ENCODE measurements at regions not wholly inside any gene's neighbourhood (a gene's known extent, or its start where the extent isn't known, plus 50 kb on each side); places are given as distances from the start of the nearest gene placed in this dataset.

- no peak for DNase-seq (ENCODE audit: low spot score)
- no peak overlapping the region for H3K27ac Mint-ChIP-seq
- H3K27me3 Mint-ChIP-seq (ENCODE audit: low read depth): no peaks in the 10 kb centered on the region
- no peaks in the 10 kb centered on the region for H3K36me3 Mint-ChIP-seq (ENCODE audit: low read depth)
- H3K9me3 Mint-ChIP-seq: peaks cover 40% of the 10 kb centered on the region
- H3K4me3 Mint-ChIP-seq (ENCODE audit: low read depth): no peak overlapping the region
- intact Hi-C loops (cut with micrococcal nuclease): no loop called here
- no peaks in the 10 kb centered on the region for H3K4me1 Mint-ChIP-seq (ENCODE audit: low read depth)
These were observed 248.0 kb downstream of the TMEM114 start for GRCh38 chr16:8342276-8342675.

- Mint-ChIP-seq H3K9me3 (peaks cover 22% of the 10 kb centered on the region), H3K27ac (no peak overlapping the region), H3K4me3 (ENCODE audit: low read depth) (no peak overlapping the region), H3K36me3 (ENCODE audit: low read depth) (no peaks in the 10 kb centered on the region), H3K4me1 (ENCODE audit: low read depth) (no peaks in the 10 kb centered on the region), H3K27me3 (ENCODE audit: low read depth) (no peaks in the 10 kb centered on the region)
- intact Hi-C loops (cut with micrococcal nuclease): no loop called here
- DNase-seq (ENCODE audit: low spot score): no peak
These were observed 259.6 kb downstream of the TMEM114 start for GRCh38 chr16:8330761-8331160.

- no peak for DNase-seq (ENCODE audit: low spot score)
- peaks cover 34% of the 10 kb centered on the region for H3K9me3 Mint-ChIP-seq
- H3K4me1 Mint-ChIP-seq (ENCODE audit: low read depth): no peaks in the 10 kb centered on the region
- H3K36me3 Mint-ChIP-seq (ENCODE audit: low read depth): no peaks in the 10 kb centered on the region
- intact Hi-C loops (cut with micrococcal nuclease): no loop called here
- H3K27ac Mint-ChIP-seq: no peak overlapping the region
- no peaks in the 10 kb centered on the region for H3K27me3 Mint-ChIP-seq (ENCODE audit: low read depth)
- no peak overlapping the region for H3K4me3 Mint-ChIP-seq (ENCODE audit: low read depth)
These were observed 264.1 kb downstream of the TMEM114 start for GRCh38 chr16:8326232-8326631.

- Mint-ChIP-seq H3K36me3 (ENCODE audit: low read depth) (no peaks in the 10 kb centered on the region), H3K4me1 (ENCODE audit: low read depth) (no peaks in the 10 kb centered on the region), H3K27me3 (ENCODE audit: low read depth) (no peaks in the 10 kb centered on the region), H3K4me3 (ENCODE audit: low read depth) (no peak overlapping the region), H3K9me3 (peaks cover 44% of the 10 kb centered on the region), H3K27ac (no peak overlapping the region)
- DNase-seq (ENCODE audit: low spot score): no peak
- intact Hi-C loops (cut with micrococcal nuclease): no loop called here
These were observed 267.2 kb downstream of the TMEM114 start for GRCh38 chr16:8323153-8323552.

- intact Hi-C loops (cut with micrococcal nuclease): no loop called here
- H3K4me3 Mint-ChIP-seq (ENCODE audit: low read depth): no peak overlapping the region
- H3K4me1 Mint-ChIP-seq (ENCODE audit: low read depth): no peaks in the 10 kb centered on the region
- DNase-seq (ENCODE audit: low spot score): no peak
- H3K36me3 Mint-ChIP-seq (ENCODE audit: low read depth): no peaks in the 10 kb centered on the region
- H3K9me3 Mint-ChIP-seq: peaks cover 41% of the 10 kb centered on the region
- no peaks in the 10 kb centered on the region for H3K27me3 Mint-ChIP-seq (ENCODE audit: low read depth)
- no peak overlapping the region for H3K27ac Mint-ChIP-seq
These were observed 270.2 kb downstream of the TMEM114 start for GRCh38 chr16:8320131-8320530.

GRCh38 chr16:8310816-8311215 is 279.5 kb downstream of the TMEM114 start:
- no peaks in the 10 kb centered on the region for H3K27me3 Mint-ChIP-seq (ENCODE audit: low read depth)
- H3K4me1 Mint-ChIP-seq (ENCODE audit: low read depth): no peaks in the 10 kb centered on the region
- no peak overlapping the region for H3K4me3 Mint-ChIP-seq (ENCODE audit: low read depth)
- H3K36me3 Mint-ChIP-seq (ENCODE audit: low read depth): no peaks in the 10 kb centered on the region
- intact Hi-C loops (cut with micrococcal nuclease): no loop called here
- peaks cover 19% of the 10 kb centered on the region for H3K9me3 Mint-ChIP-seq
- H3K27ac Mint-ChIP-seq: no peak overlapping the region
- no peak for DNase-seq (ENCODE audit: low spot score)

- H3K4me1 Mint-ChIP-seq (ENCODE audit: low read depth): no peaks in the 10 kb centered on the region
- H3K27ac Mint-ChIP-seq: no peak overlapping the region
- no peaks in the 10 kb centered on the region for H3K36me3 Mint-ChIP-seq (ENCODE audit: low read depth)
- no peak for DNase-seq (ENCODE audit: low spot score)
- no peak overlapping the region for H3K4me3 Mint-ChIP-seq (ENCODE audit: low read depth)
- H3K27me3 Mint-ChIP-seq (ENCODE audit: low read depth): no peaks in the 10 kb centered on the region
- peaks cover 19% of the 10 kb centered on the region for H3K9me3 Mint-ChIP-seq
- intact Hi-C loops (cut with micrococcal nuclease): no loop called here
These were observed 280.0 kb downstream of the TMEM114 start for GRCh38 chr16:8310323-8310722.

- Mint-ChIP-seq H3K4me3 (ENCODE audit: low read depth) (no peak overlapping the region), H3K27ac (no peak overlapping the region), H3K9me3 (peaks cover 41% of the 10 kb centered on the region), H3K36me3 (ENCODE audit: low read depth) (no peaks in the 10 kb centered on the region), H3K4me1 (ENCODE audit: low read depth) (no peaks in the 10 kb centered on the region), H3K27me3 (ENCODE audit: low read depth) (no peaks in the 10 kb centered on the region)
- intact Hi-C loops (cut with micrococcal nuclease): no loop called here
- DNase-seq (ENCODE audit: low spot score): no peak
These were observed 285.1 kb downstream of the TMEM114 start for GRCh38 chr16:8305201-8305600.

GRCh38 chr16:8299635-8300034 is 290.7 kb downstream of the TMEM114 start:
- no peak for DNase-seq (ENCODE audit: low spot score)
- intact Hi-C loops (cut with micrococcal nuclease): no loop called here
- H3K36me3 Mint-ChIP-seq (ENCODE audit: low read depth): no peaks in the 10 kb centered on the region
- H3K4me1 Mint-ChIP-seq (ENCODE audit: low read depth): no peaks in the 10 kb centered on the region
- peaks cover 64% of the 10 kb centered on the region for H3K9me3 Mint-ChIP-seq
- no peak overlapping the region for H3K4me3 Mint-ChIP-seq (ENCODE audit: low read depth)
- no peaks in the 10 kb centered on the region for H3K27me3 Mint-ChIP-seq (ENCODE audit: low read depth)
- no peak overlapping the region for H3K27ac Mint-ChIP-seq

GRCh38 chr16:8295513-8296237 is 294.6 kb downstream of the TMEM114 start:
- H3K4me1 Mint-ChIP-seq (ENCODE audit: low read depth): no peaks in the 10 kb centered on the region
- DNase-seq (ENCODE audit: low spot score): no peak
- H3K36me3 Mint-ChIP-seq (ENCODE audit: low read depth): no peaks in the 10 kb centered on the region
- H3K27me3 Mint-ChIP-seq (ENCODE audit: low read depth): no peaks in the 10 kb centered on the region
- no peak overlapping the region for H3K27ac Mint-ChIP-seq
- intact Hi-C loops (cut with micrococcal nuclease): no loop called here
- H3K9me3 Mint-ChIP-seq: peaks cover 49% of the 10 kb centered on the region
- no peak overlapping the region for H3K4me3 Mint-ChIP-seq (ENCODE audit: low read depth)

GRCh38 chr16:8293413-8293812 is 296.9 kb downstream of the TMEM114 start:
- H3K27me3 Mint-ChIP-seq (ENCODE audit: low read depth): no peaks in the 10 kb centered on the region
- DNase-seq (ENCODE audit: low spot score): no peak
- H3K4me1 Mint-ChIP-seq (ENCODE audit: low read depth): no peaks in the 10 kb centered on the region
- H3K36me3 Mint-ChIP-seq (ENCODE audit: low read depth): no peaks in the 10 kb centered on the region
- peaks cover 37% of the 10 kb centered on the region for H3K9me3 Mint-ChIP-seq
- no peak overlapping the region for H3K27ac Mint-ChIP-seq
- intact Hi-C loops (cut with micrococcal nuclease): no loop called here
- no peak overlapping the region for H3K4me3 Mint-ChIP-seq (ENCODE audit: low read depth)

- Mint-ChIP-seq H3K4me1 (ENCODE audit: low read depth) (no peaks in the 10 kb centered on the region), H3K27ac (no peak overlapping the region), H3K27me3 (ENCODE audit: low read depth) (no peaks in the 10 kb centered on the region), H3K36me3 (ENCODE audit: low read depth) (no peaks in the 10 kb centered on the region), H3K9me3 (peaks cover 26% of the 10 kb centered on the region), H3K4me3 (ENCODE audit: low read depth) (no peak overlapping the region)
- intact Hi-C loops (cut with micrococcal nuclease): no loop called here
- DNase-seq (ENCODE audit: low spot score): no peak
These were observed 298.0 kb downstream of the TMEM114 start for GRCh38 chr16:8292271-8292670.

- H3K27ac Mint-ChIP-seq: no peak overlapping the region
- H3K4me3 Mint-ChIP-seq (ENCODE audit: low read depth): no peak overlapping the region
- no peaks in the 10 kb centered on the region for H3K4me1 Mint-ChIP-seq (ENCODE audit: low read depth)
- peaks cover 18% of the 10 kb centered on the region for H3K9me3 Mint-ChIP-seq
- H3K36me3 Mint-ChIP-seq (ENCODE audit: low read depth): no peaks in the 10 kb centered on the region
- DNase-seq (ENCODE audit: low spot score): no peak
- intact Hi-C loops (cut with micrococcal nuclease): no loop called here
- no peaks in the 10 kb centered on the region for H3K27me3 Mint-ChIP-seq (ENCODE audit: low read depth)
These were observed 304.0 kb downstream of the TMEM114 start for GRCh38 chr16:8286348-8286747.

GRCh38 chr16:8283195-8283594 is 307.1 kb downstream of the TMEM114 start:
- H3K4me3 Mint-ChIP-seq (ENCODE audit: low read depth): no peak overlapping the region
- intact Hi-C loops (cut with micrococcal nuclease): no loop called here
- no peaks in the 10 kb centered on the region for H3K4me1 Mint-ChIP-seq (ENCODE audit: low read depth)
- no peak for DNase-seq (ENCODE audit: low spot score)
- H3K36me3 Mint-ChIP-seq (ENCODE audit: low read depth): no peaks in the 10 kb centered on the region
- peaks cover 13% of the 10 kb centered on the region for H3K9me3 Mint-ChIP-seq
- H3K27me3 Mint-ChIP-seq (ENCODE audit: low read depth): no peaks in the 10 kb centered on the region
- no peak overlapping the region for H3K27ac Mint-ChIP-seq

Data from activated T-helper 2 cell treated with anti-CD3 and anti-CD28 coated beads, Interferon-gamma antibody, Interleukin-2, Interleukin-4, amounts not matched to agents 10 μg/mL and 5 μg/mL and 100 μg/mL, durations not matched to agents 14 hours and 24 hours and 36 hours (primary cell).